Spleen (tissue), 11 donors: ENCODE measurements at regions not wholly inside any gene's neighbourhood (a gene's known extent, or its start where the extent isn't known, plus 50 kb on each side); places are given as distances from the start of the nearest gene placed in this dataset.

ENCODE experiments used
- DNase-seq: peaks from one replicate; pipeline ENCODE4 v3.0.0-alpha.2; 2020
- H3K27ac ChIP-seq, 8 donors: fragments of 200-600 bp; sonication (generic) in 7 of 8; 1 replicate in 4 of 8; 2 replicates in 4 of 8; pipeline versions ENCODE4 v1.5.0 to v1.8.0; 2016 to 2021; ENCODE audit warnings: inconsistent platforms in 4 of 8, mild to moderate bottlenecking in 4 of 8, moderate library complexity in 1 of 8
- H3K27me3 ChIP-seq, 7 donors: fragments of 200-600 bp; sonication (generic) in 6 of 7; replicated peaks in 1 of 7; 1 replicate in 4 of 7; 2 replicates in 3 of 7; pipeline versions ENCODE4 v1.5.0 to v1.8.0; 2016 to 2021; ENCODE audit warnings: inconsistent platforms in 3 of 7, mild to moderate bottlenecking in 1 of 7
- H3K36me3 ChIP-seq, 6 donors: fragments of 200-600 bp; sonication (generic) in 5 of 6; 1 replicate in 4 of 6; 2 replicates in 2 of 6; pipeline versions ENCODE4 v1.5.0 to v1.8.0; 2016 to 2021; ENCODE audit warnings: inconsistent platforms in 2 of 6
- H3K4me1 ChIP-seq, 6 donors: fragments of 200-600 bp; sonication (generic) in 5 of 6; 1 replicate in 3 of 6; 2 replicates in 3 of 6; pipeline versions ENCODE4 v1.5.0 to v1.8.0; 2016 to 2021; ENCODE audit warnings: inconsistent platforms in 3 of 6
- H3K4me3 ChIP-seq, 8 donors: fragments of 200-600 bp; sonication (generic) in 7 of 8; 1 replicate in 4 of 8; 2 replicates in 4 of 8; pipeline versions ENCODE4 v1.5.0 to v1.8.0; 2016 to 2021; ENCODE audit warnings: inconsistent platforms in 4 of 8, mild to moderate bottlenecking in 4 of 8, moderate library complexity in 2 of 8
- H3K9me3 ChIP-seq, 8 donors: fragments of 200-600 bp; sonication (generic) in 7 of 8; 1 replicate in 4 of 8; 2 replicates in 4 of 8; pipeline versions ENCODE4 v1.5.0 to v1.8.0; 2016 to 2021; ENCODE audit warnings: inconsistent platforms in 4 of 8
- CTCF ChIP-seq, 11 experiments: fragments of 200-600 bp in 7 of 11; fragments of 450-650 bp in 4 of 11; sonication (generic) in 4 of 11; IDR thresholded peaks in 8 of 11; conservative IDR thresholded peaks in 3 of 11; 1 replicate in 7 of 11; 2 replicates in 4 of 11; pipeline versions ENCODE4 v1.4.0 to v1.8.0; 2016 to 2021; ENCODE audit warnings: antibody characterized with exemption in 11 of 11, inconsistent platforms in 4 of 11, mild to moderate bottlenecking in 1 of 11
- POLR2A ChIP-seq, 3 donors: fragments of 450-650 bp; IDR thresholded peaks; one replicate each; pipeline ENCODE4 v1.5.1; 2017; ENCODE audit warnings: antibody characterized with exemption in 3 of 3, mild to moderate bottlenecking in 1 of 3
- POLR2AphosphoS5 ChIP-seq, 3 donors: sonication (generic); formaldehyde crosslinking; IDR thresholded peaks; one replicate each; pipeline ENCODE4 v1.5.1; 2017; ENCODE audit warnings: antibody characterized with exemption in 3 of 3
- WGBS, 5 donors: extraction: QIAGEN DNeasy Blood & Tissue Kit in 3 of 5; methylation state at CpG; one replicate each; pipeline versions ENCODE4 v1.1.5 to v1.1.7; 2013 to 2018; 5-methylcytosine and 5-hydroxymethylcytosine counted together
- intact Hi-C: fragments of 100-400 bp; cut with DNase I; formaldehyde crosslinking; loops from one replicate; pipeline ENCODE4 v1.15.0; 2023; ENCODE audit warnings: low total_unique reads
- donor health status: healthy with polysubstance abuse.
- donor health status: DM: no; HTN: no; CAD: no; lungs with moderate emphysema.
- donor health status: DM: no; HTN: no; CAD: no.
- donor health status: Bipolar disorder and iron deficiency.
- donor health status: healthy.
- donor health status: DM: no; HTN: no; CAD: no.
- donor health status: DM: yes; HTN: yes; CAD: no.

- Histone ChIP-seq H3K27ac (no peak overlapping the region), H3K27me3 (no peaks in the 10 kb centered on the region), H3K4me1 (no peaks in the 10 kb centered on the region), H3K36me3 (no peaks in the 10 kb centered on the region), H3K9me3 (no peaks in the 10 kb centered on the region), H3K4me3 (no peak overlapping the region)
- 53 to 70% (median 68%) methylated on average over 4 of the region's 4 CpGs for WGBS, 5 donors
- no peak for TF ChIP-seq CTCF (IDR thresholded peaks at IDR 0.05 in 8 of 11, conservative IDR thresholded peaks at IDR 0.05 in 3 of 11)
- no peak for TF ChIP-seq POLR2A (IDR thresholded peaks at IDR 0.05)
- no peak for TF ChIP-seq POLR2AphosphoS5 (IDR thresholded peaks at IDR 0.05)
- no peak for DNase-seq
- intact Hi-C loops, result no loop called here
Measured at GRCh38 chr7:113452245-113452644, 333.9 kb upstream of the SMIM30 start.

- no peaks in the 10 kb centered on the region for H3K4me1 ChIP-seq
- H3K9me3 ChIP-seq, result no peaks in the 10 kb centered on the region
- TF ChIP-seq POLR2AphosphoS5 (IDR thresholded peaks at IDR 0.05), result no peak
- no peak for TF ChIP-seq POLR2A (IDR thresholded peaks at IDR 0.05)
- TF ChIP-seq CTCF (IDR thresholded peaks at IDR 0.05 in 8 of 11, conservative IDR thresholded peaks at IDR 0.05 in 3 of 11), result no peak
- no peaks in the 10 kb centered on the region for H3K36me3 ChIP-seq
- intact Hi-C loops, result no loop called here
- 87 to 95% (median 92%) methylated on average over 2 of the region's 2 CpGs for WGBS, 5 donors
- no peak overlapping the region for H3K27ac ChIP-seq
- no peak for DNase-seq
- no peaks in the 10 kb centered on the region for H3K27me3 ChIP-seq
- H3K4me3 ChIP-seq, result no peak overlapping the region
Measured at GRCh38 chr7:113446791-113447190, 328.4 kb upstream of the SMIM30 start.

GRCh38 chr7:113446391-113446790 is 328.0 kb upstream of the SMIM30 start:
- no peaks in the 10 kb centered on the region for H3K9me3 ChIP-seq
- no peak overlapping the region for H3K27ac ChIP-seq
- TF ChIP-seq POLR2A (IDR thresholded peaks at IDR 0.05) (no peak), CTCF (IDR thresholded peaks at IDR 0.05 in 8 of 11, conservative IDR thresholded peaks at IDR 0.05 in 3 of 11) (no peak), POLR2AphosphoS5 (IDR thresholded peaks at IDR 0.05) (no peak)
- H3K4me3 ChIP-seq, result no peak overlapping the region
- H3K36me3 ChIP-seq, result no peaks in the 10 kb centered on the region
- DNase-seq, result no peak
- no peaks in the 10 kb centered on the region for H3K4me1 ChIP-seq
- intact Hi-C loops, result no loop called here
- H3K27me3 ChIP-seq, result no peaks in the 10 kb centered on the region

GRCh38 chr7:113444261-113444660 is 325.9 kb upstream of the SMIM30 start:
- H3K36me3 ChIP-seq, result no peaks in the 10 kb centered on the region
- H3K9me3 ChIP-seq, result no peaks in the 10 kb centered on the region
- no peak for TF ChIP-seq POLR2A (IDR thresholded peaks at IDR 0.05)
- TF ChIP-seq POLR2AphosphoS5 (IDR thresholded peaks at IDR 0.05), result no peak
- TF ChIP-seq CTCF (IDR thresholded peaks at IDR 0.05 in 8 of 11, conservative IDR thresholded peaks at IDR 0.05 in 3 of 11), result no peak
- H3K27ac ChIP-seq, result no peak overlapping the region
- DNase-seq, result no peak
- H3K4me1 ChIP-seq, result no peaks in the 10 kb centered on the region
- H3K4me3 ChIP-seq, result no peak overlapping the region
- intact Hi-C loops, result no loop called here
- H3K27me3 ChIP-seq, result no peaks in the 10 kb centered on the region
